GM04503 (cell line): ENCODE measurements at regions not wholly inside any gene's neighbourhood (a gene's known extent, or its start where the extent isn't known, plus 50 kb on each side); places are given as distances from the start of the nearest gene placed in this dataset.
"Not testable (repeated sequence)": the region's sequence is repeated elsewhere in the genome, so short reads cannot be mapped to it uniquely, and the experiment has no call there.

Experiments
- DNase-seq: peaks from one replicate; pipeline ENCODE4 v3.0.0-alpha.2; 2012; ENCODE audit warnings: low read depth

- DNase-seq, result no peak
These were observed 422.0 kb upstream of the FRG2C start for GRCh38 chr3:75242012-75242735.

- DNase-seq, result no peak
These were observed 415.2 kb upstream of the FRG2C start for GRCh38 chr3:75248974-75249373.

- DNase-seq, result no peak
These were observed 409.4 kb upstream of the FRG2C start for GRCh38 chr3:75254685-75255084.

GRCh38 chr3:75258825-75259683 lies 405.1 kb upstream of the FRG2C start:
- DNase-seq, result not testable (repeated sequence)

- DNase-seq, result not testable (repeated sequence)
These were observed 403.2 kb upstream of the FRG2C start for GRCh38 chr3:75260975-75261374.

DNA sequence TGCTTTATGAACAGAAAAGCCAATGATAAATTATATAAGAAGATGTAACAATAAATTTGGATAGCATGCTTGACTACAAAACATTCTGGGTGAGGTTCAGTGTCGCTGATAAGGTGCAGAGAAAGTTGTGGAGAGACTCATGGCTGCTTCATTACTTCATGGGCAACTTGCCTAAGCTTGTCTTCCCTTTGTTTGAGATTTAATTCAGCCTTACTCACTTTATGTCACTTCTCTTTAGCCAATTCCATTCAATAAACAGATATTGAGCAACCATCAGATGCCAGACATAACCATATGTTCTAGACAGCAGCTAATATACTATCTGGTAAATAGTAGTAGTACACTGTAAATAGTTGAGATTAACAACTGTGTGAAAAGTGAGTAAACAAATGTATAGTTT lies 401.5 kb upstream of the FRG2C start:
- no peak for DNase-seq

DNA sequence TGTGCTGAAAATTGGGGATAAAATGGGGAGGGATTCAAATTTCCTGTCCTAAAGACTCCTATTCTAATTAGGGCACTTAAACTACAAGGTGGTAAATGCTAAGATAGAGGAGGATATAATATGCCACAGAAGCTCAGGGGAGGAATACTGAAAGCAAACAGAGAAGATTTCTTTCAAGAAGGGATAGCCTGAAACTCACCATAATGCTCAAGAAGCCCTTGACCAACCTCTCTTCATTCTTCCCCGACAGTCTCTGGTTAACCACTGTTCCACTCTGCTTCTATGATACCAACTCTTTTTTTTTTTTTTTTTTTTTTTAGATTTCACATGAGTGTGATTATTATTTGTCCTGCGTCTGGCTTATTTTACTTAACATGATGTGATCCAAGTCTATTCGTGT lies 398.2 kb upstream of the FRG2C start:
- no peak for DNase-seq

DNA sequence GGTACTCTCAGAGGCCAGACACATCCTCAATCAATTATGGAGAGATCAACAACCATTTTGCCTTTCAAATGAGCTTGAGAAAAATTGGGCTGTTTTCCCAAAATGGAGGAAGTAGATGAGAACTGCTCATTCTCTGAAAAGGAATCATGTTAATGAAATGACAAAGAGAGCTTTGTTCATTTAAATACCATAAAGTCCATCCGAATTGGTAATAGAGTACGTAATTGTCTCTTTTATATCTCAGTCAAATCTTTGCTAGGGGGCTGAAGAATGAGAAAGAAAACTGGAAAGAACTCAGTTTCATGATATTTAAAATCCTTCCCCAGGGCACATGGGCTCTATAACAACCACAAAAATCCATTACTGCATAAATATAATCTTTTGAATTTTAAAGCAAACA lies 395.6 kb upstream of the FRG2C start:
- not testable (repeated sequence) for DNase-seq

GRCh38 chr3:75272237-75272636 lies 391.9 kb upstream of the FRG2C start:
- not testable (repeated sequence) for DNase-seq

GRCh38 chr3:75272691-75273090 lies 391.4 kb upstream of the FRG2C start:
- peak; percentile 28 for DNase-seq

DNA sequence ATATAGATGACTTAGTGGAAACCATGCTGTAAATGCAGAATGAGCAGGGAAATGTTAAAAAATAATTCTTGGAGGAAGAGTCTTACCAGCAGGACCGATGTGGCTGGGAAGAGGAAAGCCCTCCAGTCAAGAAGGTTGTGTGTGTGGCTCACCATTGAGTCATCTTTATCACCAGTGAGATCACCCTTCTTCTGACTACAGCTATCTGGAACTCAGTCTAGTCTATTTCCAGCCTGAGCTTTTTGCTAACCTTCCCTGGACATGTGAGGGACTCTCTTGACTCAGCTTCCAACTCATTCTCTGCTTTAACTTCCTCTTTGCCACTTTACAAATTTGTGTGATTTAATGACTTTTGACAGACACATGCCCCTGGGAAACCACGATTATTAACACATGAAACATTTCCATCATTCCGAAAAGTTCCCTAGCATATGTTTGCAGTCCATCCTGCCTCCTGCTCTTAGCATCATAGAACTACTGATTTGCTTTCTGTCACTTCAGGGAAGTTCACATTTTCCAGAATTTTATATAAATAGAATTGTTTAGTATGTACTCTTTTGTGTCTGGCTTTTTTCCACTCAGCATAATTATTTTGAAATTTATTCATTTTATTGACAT lies 378.5 kb upstream of the FRG2C start:
- peak; percentile 65 for DNase-seq

GRCh38 chr3:75288972-75289574 lies 375.1 kb upstream of the FRG2C start:
- DNase-seq, result not testable (repeated sequence)

GRCh38 chr3:75294124-75294523 lies 370.0 kb upstream of the FRG2C start:
- DNase-seq, result peak; percentile 1

- no peak for DNase-seq
These were observed 369.1 kb upstream of the FRG2C start for GRCh38 chr3:75295013-75295412.

- no peak for DNase-seq
These were observed 367.3 kb upstream of the FRG2C start for GRCh38 chr3:75296858-75297257.

DNA sequence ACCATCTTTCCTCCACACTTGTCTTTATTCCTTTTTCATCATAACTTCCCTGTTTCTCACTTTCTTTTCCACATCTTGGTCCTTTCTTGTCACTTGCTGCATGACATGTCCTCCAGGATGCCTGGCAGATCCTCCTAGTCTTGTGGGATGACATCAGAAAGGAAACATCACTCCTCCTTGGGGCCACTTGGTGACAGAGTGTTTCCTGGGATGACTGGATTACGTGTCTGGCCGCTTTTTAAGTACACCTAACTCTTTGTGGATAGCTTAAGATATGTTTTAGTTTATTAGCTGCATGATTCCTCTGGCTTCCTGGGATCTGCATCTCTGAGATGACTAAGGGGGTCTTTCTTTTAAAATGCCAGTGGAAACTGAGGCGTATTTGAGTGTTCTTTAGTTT lies 363.5 kb upstream of the FRG2C start:
- no peak for DNase-seq

- not testable (repeated sequence) for DNase-seq
These were observed 363.1 kb upstream of the FRG2C start for GRCh38 chr3:75301050-75301449.

- DNase-seq, result no peak
These were observed 360.4 kb upstream of the FRG2C start for GRCh38 chr3:75303741-75304140.

GRCh38 chr3:75305901-75306300 lies 358.2 kb upstream of the FRG2C start:
- no peak for DNase-seq

DNA sequence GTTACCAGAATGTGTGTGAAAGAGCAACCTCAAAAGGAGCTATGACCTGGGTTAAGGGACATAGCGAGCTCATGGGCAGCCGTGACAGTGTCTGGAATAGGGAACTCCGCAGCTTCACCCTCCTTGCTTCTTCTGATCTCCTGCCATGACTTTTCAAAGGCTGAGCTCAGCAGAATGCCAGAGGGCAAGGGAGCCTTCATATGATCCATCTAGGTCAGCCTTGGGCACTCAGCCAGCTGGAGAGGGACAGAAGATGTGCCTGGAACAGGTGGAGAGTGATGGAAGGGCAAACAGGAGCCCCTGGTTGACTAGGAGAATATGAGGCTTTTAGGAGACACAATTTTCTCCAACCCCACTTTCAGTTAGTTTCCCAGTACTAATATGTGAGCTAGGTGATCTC lies 352.8 kb upstream of the FRG2C start:
- not testable (repeated sequence) for DNase-seq

- DNase-seq, result not testable (repeated sequence)
These were observed 351.7 kb upstream of the FRG2C start for GRCh38 chr3:75312469-75312868.

GRCh38 chr3:75319776-75320175 lies 344.4 kb upstream of the FRG2C start:
- not testable (repeated sequence) for DNase-seq
